WTC11 (cell line): ENCODE measurements at regions not wholly inside any gene's neighbourhood (a gene's known extent, or its start where the extent isn't known, plus 50 kb on each side); places are given as distances from the start of the nearest gene placed in this dataset.

Experiments used
- ATAC-seq: fragments of 200-7000 bp; cut with Tn5 transposase; 2 replicates; pipeline ENCODE4 v1.10.0; 2021; ENCODE audit warnings: mild to moderate bottlenecking, moderate library complexity
- CTCF ChIA-PET: fragments of 300-600 bp; sonication (Branson Sonifier 250); formaldehyde crosslinking; loops from one replicate; lab custom pipeline; 2021; ENCODE audit warnings: antibody characterized with exemption; lab: Charles Lee
- POLR2A ChIA-PET: fragments of 350-600 bp; sonication (Branson Sonifier 250); formaldehyde crosslinking; loops from one replicate; lab custom pipeline; 2021; ENCODE audit warnings: antibody characterized with exemption; lab: Charles Lee
- DNase-seq: peaks from one replicate; pipeline ENCODE4 v3.0.0; 2021; ENCODE audit warnings: low spot score
- H3K27ac Mint-ChIP-seq: 2 replicates; pipeline ENCODE4 v1.8.0; 2021; ENCODE audit warnings: mixed read lengths
- H3K27me3 Mint-ChIP-seq: 2 replicates; pipeline ENCODE4 v1.8.0; 2021; ENCODE audit warnings: low read depth, mild to moderate bottlenecking, moderate library complexity, mixed read lengths
- H3K36me3 Mint-ChIP-seq: 2 replicates; pipeline ENCODE4 v1.8.0; 2021; ENCODE audit warnings: mixed read lengths
- H3K4me1 Mint-ChIP-seq: 2 replicates; pipeline ENCODE4 v1.8.0; 2022; ENCODE audit warnings: mixed read lengths
- H3K4me3 Mint-ChIP-seq: 2 replicates; pipeline ENCODE4 v1.8.0; 2021; ENCODE audit warnings: mild to moderate bottlenecking, moderate library complexity, mixed read lengths
- H3K9me3 Mint-ChIP-seq: 2 replicates; pipeline ENCODE4 v1.8.0; 2021; ENCODE audit warnings: mixed read lengths
- FOXK1 ChIP-seq: sonication (generic); formaldehyde crosslinking; IDR thresholded peaks from 2 replicates; pipeline ENCODE4 v1.8.0; 2022; ENCODE audit warnings: mild to moderate bottlenecking, moderate library complexity, missing genetic modification reagents
- GTF2I ChIP-seq: fragments of 250-450 bp; sonication (Bioruptor Pico); conservative IDR thresholded peaks from 2 replicates; pipeline ENCODE4 v1.4.0; 2021; ENCODE audit warnings: mild to moderate bottlenecking
- MYBL2 ChIP-seq: sonication (generic); formaldehyde crosslinking; IDR thresholded peaks from 2 replicates; pipeline ENCODE4 v1.8.1; 2023; ENCODE audit warnings: mild to moderate bottlenecking, moderate library complexity, missing genetic modification reagents
- NR3C1 ChIP-seq: sonication (generic); formaldehyde crosslinking; conservative IDR thresholded peaks from 2 replicates; pipeline ENCODE4 v1.8.1; 2023; ENCODE audit warnings: low read depth, mild to moderate bottlenecking, missing genetic modification reagents
- RORB ChIP-seq: fragments of 250-450 bp; sonication (Bioruptor Pico); IDR thresholded peaks from 2 replicates; pipeline ENCODE4 v1.9.0; 2021; ENCODE audit warnings: mild to moderate bottlenecking
- SMAD3 ChIP-seq: sonication (generic); formaldehyde crosslinking; IDR thresholded peaks from 2 replicates; pipeline ENCODE4 v1.8.0; 2022; ENCODE audit warnings: missing genetic modification reagents, mild to moderate bottlenecking, borderline replicate concordance
- ZNF396 ChIP-seq: fragments of 250-450 bp; sonication (Bioruptor Pico); IDR thresholded peaks from 2 replicates; pipeline ENCODE4 v1.8.0; 2021; ENCODE audit warnings: mild to moderate bottlenecking, moderate library complexity, borderline replicate concordance
- ZNF416 ChIP-seq: fragments of 250-450 bp; sonication (Bioruptor Pico); IDR thresholded peaks from 2 replicates; pipeline ENCODE4 v1.9.0; 2021; ENCODE audit warnings: mild to moderate bottlenecking, inconsistent platforms
- TF ChIP-seq, protein P1 (sequence below): sonication (generic); formaldehyde crosslinking; IDR thresholded peaks from 2 replicates; pipeline ENCODE4 v1.8.1; 2022; ENCODE audit warnings: mild to moderate bottlenecking, missing genetic modification reagents, moderate library complexity, borderline replicate concordance
- TF ChIP-seq, protein P2 (sequence below): fragments of 250-450 bp; sonication (Bioruptor Pico); IDR thresholded peaks from 2 replicates; pipeline ENCODE4 v1.9.0; 2021; ENCODE audit warnings: mild to moderate bottlenecking
- TF ChIP-seq, protein P3 (sequence below): sonication (generic); formaldehyde crosslinking; IDR thresholded peaks from 2 replicates; pipeline ENCODE4 v1.8.0; 2022; ENCODE audit warnings: mild to moderate bottlenecking, missing genetic modification reagents
- TF ChIP-seq, protein P4 (sequence below): fragments of 250-450 bp; sonication (Bioruptor Pico); conservative IDR thresholded peaks from 2 replicates; pipeline ENCODE4 v1.9.0; 2021; ENCODE audit warnings: mild to moderate bottlenecking
- TF ChIP-seq, protein P5 (sequence below): fragments of 250-450 bp; sonication (Bioruptor Pico); IDR thresholded peaks from 2 replicates; pipeline ENCODE4 v1.9.0; 2021; ENCODE audit warnings: moderate library complexity, mild to moderate bottlenecking, inconsistent platforms, borderline replicate concordance
- TF ChIP-seq, protein P6 (sequence below): sonication (generic); formaldehyde crosslinking; IDR thresholded peaks from 2 replicates; pipeline ENCODE4 v1.8.0; 2023; ENCODE audit warnings: mild to moderate bottlenecking, missing genetic modification reagents
- TF ChIP-seq, protein P7 (sequence below): fragments of 250-450 bp; sonication (Bioruptor Pico); IDR thresholded peaks from 2 replicates; pipeline ENCODE4 v1.9.0; 2021; ENCODE audit warnings: mild to moderate bottlenecking
- TF ChIP-seq, protein P8 (sequence below): sonication (generic); formaldehyde crosslinking; IDR thresholded peaks from 2 replicates; pipeline ENCODE4 v1.8.1; 2022; ENCODE audit warnings: low read depth, mild to moderate bottlenecking, moderate library complexity, missing genetic modification reagents, borderline replicate concordance

DNA sequence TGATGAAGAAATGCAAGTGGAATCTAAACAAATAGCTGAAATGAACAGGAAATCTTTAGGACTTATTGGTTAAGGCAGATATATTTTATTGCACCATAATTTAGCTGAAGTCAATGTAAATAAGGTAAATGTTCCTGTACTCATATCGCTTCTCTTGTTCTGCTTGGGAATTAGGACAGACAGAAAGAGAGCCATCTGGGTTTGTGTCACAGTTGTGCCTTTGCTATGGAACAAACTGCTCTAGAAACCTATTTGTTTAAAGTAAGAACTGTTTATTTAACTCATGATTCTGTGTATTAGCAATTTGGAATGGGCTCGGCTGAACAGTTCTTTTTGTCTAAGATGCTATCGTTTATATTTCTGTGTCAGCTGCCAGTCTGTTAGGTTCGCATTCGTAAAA, 143.8 kb upstream of the KHDRBS2 start:
- Mint-ChIP-seq H3K27me3 (no peaks in the 10 kb centered on the region), H3K4me3 (no peak overlapping the region), H3K9me3 (peaks cover 23% of the 10 kb centered on the region), H3K27ac (no peak overlapping the region)
- ATAC-seq: no peak
- POLR2A ChIA-PET: no interaction called here
- no peak for TF ChIP-seq NR3C1 (CRISPR knock-in tag)
- TF ChIP-seq, all 79 proteins: peak for 0
- Mint-ChIP-seq H3K4me1 (no peaks in the 10 kb centered on the region), H3K36me3 (peaks cover 3% of the 10 kb centered on the region; the same call in 1 of the 2 replicates)
- CTCF ChIA-PET: no interaction called here
- no peak for DNase-seq

DNA sequence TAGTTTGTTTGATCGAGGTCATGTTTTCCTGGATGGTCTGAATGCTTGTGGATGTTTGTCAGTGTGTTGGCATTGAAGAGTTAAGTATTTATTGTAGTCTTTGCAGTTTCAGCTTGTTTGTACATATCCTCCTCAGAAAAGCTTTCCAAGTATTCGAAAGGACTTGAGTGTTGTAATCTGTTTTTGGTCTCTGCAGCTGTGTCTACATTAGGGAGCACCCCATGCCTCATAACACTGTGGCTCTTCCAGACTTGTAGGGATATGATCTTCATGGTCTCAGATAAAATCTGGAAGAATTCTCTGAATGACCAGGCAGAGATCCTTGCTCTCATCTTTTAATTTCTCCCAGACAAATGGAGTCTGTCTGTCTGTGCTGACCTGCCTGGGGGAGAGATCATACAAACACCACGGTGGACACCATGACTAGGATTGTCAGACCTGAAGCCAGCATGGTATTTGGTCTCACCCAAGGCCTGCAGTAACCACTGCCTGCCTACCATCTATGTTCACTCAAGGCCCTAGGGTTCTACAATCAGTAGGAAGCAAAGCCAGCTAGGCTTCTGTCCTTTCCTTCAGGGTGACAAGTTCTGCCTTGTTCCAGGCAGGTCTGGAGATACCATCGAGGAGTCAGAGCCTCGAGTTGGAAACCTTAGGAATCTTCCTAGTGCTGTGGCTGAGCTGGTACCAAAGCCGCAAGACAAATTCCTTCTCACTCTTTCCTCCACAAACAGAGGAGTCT, 114.7 kb upstream of the KHDRBS2 start:
- peaks cover 13% of the 10 kb centered on the region; the same call in 1 of the 2 replicates for H3K36me3 Mint-ChIP-seq
- H3K9me3 Mint-ChIP-seq: peaks cover 33% of the 10 kb centered on the region
- TF ChIP-seq, protein P1, sequence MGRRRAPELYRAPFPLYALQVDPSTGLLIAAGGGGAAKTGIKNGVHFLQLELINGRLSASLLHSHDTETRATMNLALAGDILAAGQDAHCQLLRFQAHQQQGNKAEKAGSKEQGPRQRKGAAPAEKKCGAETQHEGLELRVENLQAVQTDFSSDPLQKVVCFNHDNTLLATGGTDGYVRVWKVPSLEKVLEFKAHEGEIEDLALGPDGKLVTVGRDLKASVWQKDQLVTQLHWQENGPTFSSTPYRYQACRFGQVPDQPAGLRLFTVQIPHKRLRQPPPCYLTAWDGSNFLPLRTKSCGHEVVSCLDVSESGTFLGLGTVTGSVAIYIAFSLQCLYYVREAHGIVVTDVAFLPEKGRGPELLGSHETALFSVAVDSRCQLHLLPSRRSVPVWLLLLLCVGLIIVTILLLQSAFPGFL (CRISPR knock-in tag): no peak
- TF ChIP-seq, protein P2, sequence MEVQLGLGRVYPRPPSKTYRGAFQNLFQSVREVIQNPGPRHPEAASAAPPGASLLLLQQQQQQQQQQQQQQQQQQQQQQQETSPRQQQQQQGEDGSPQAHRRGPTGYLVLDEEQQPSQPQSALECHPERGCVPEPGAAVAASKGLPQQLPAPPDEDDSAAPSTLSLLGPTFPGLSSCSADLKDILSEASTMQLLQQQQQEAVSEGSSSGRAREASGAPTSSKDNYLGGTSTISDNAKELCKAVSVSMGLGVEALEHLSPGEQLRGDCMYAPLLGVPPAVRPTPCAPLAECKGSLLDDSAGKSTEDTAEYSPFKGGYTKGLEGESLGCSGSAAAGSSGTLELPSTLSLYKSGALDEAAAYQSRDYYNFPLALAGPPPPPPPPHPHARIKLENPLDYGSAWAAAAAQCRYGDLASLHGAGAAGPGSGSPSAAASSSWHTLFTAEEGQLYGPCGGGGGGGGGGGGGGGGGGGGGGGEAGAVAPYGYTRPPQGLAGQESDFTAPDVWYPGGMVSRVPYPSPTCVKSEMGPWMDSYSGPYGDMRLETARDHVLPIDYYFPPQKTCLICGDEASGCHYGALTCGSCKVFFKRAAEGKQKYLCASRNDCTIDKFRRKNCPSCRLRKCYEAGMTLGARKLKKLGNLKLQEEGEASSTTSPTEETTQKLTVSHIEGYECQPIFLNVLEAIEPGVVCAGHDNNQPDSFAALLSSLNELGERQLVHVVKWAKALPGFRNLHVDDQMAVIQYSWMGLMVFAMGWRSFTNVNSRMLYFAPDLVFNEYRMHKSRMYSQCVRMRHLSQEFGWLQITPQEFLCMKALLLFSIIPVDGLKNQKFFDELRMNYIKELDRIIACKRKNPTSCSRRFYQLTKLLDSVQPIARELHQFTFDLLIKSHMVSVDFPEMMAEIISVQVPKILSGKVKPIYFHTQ (CRISPR knock-in tag): no peak
- TF ChIP-seq ZNF416 (CRISPR knock-in tag) (no peak), ZNF396 (no peak), GTF2I (no peak), SMAD3 (CRISPR knock-in tag) (no peak), RORB (CRISPR knock-in tag) (no peak), MYBL2 (CRISPR knock-in tag) (no peak), FOXK1 (CRISPR knock-in tag) (no peak)
- TF ChIP-seq, protein P3, sequence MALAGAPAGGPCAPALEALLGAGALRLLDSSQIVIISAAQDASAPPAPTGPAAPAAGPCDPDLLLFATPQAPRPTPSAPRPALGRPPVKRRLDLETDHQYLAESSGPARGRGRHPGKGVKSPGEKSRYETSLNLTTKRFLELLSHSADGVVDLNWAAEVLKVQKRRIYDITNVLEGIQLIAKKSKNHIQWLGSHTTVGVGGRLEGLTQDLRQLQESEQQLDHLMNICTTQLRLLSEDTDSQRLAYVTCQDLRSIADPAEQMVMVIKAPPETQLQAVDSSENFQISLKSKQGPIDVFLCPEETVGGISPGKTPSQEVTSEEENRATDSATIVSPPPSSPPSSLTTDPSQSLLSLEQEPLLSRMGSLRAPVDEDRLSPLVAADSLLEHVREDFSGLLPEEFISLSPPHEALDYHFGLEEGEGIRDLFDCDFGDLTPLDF: no peak
- TF ChIP-seq, protein P4, sequence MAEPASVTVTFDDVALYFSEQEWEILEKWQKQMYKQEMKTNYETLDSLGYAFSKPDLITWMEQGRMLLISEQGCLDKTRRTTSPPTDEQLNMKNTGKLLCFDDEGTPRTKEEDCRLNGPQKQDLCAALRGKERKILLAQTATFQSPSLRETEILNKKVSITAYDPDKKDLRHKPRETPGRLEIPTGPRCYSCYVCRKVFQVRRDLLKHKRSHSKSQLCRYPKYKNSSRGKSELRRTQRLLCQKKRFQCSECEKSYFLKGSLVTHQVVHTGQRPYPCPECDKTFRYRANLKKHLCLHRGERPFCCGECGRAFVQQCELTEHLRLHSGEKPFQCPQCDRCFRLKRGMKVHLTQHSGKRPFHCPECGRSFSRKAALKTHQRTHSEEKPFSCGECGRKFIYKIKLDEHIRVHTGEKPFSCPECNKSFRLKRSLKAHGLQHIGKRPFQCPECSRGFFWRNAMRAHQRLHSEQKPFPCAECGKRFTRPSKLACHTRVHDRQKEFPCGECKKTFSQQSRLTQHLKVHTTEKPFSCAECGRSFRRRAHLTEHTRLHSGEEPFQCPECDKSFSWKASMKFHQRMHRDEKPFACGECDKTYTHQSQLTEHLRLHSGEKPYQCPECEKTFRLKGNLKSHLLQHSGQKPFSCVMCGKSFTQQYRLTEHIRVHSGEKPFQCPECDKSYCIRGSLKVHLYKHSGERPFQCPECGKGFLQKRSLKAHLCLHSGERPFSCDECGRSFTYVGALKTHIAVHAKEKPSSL (CRISPR knock-in tag): no peak
- TF ChIP-seq, protein P5, sequence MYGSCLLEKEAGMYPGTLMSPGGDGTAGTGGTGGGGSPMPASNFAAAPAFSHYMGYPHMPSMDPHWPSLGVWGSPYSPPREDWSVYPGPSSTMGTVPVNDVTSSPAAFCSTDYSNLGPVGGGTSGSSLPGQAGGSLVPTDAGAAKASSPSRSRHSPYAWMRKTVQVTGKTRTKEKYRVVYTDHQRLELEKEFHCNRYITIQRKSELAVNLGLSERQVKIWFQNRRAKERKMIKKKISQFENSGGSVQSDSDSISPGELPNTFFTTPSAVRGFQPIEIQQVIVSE (CRISPR knock-in tag): no peak
- TF ChIP-seq, protein P6, sequence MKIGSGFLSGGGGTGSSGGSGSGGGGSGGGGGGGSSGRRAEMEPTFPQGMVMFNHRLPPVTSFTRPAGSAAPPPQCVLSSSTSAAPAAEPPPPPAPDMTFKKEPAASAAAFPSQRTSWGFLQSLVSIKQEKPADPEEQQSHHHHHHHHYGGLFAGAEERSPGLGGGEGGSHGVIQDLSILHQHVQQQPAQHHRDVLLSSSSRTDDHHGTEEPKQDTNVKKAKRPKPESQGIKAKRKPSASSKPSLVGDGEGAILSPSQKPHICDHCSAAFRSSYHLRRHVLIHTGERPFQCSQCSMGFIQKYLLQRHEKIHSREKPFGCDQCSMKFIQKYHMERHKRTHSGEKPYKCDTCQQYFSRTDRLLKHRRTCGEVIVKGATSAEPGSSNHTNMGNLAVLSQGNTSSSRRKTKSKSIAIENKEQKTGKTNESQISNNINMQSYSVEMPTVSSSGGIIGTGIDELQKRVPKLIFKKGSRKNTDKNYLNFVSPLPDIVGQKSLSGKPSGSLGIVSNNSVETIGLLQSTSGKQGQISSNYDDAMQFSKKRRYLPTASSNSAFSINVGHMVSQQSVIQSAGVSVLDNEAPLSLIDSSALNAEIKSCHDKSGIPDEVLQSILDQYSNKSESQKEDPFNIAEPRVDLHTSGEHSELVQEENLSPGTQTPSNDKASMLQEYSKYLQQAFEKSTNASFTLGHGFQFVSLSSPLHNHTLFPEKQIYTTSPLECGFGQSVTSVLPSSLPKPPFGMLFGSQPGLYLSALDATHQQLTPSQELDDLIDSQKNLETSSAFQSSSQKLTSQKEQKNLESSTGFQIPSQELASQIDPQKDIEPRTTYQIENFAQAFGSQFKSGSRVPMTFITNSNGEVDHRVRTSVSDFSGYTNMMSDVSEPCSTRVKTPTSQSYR: no peak
- TF ChIP-seq, protein P7, sequence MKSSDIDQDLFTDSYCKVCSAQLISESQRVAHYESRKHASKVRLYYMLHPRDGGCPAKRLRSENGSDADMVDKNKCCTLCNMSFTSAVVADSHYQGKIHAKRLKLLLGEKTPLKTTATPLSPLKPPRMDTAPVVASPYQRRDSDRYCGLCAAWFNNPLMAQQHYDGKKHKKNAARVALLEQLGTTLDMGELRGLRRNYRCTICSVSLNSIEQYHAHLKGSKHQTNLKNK: no peak
- TF ChIP-seq, protein P8, sequence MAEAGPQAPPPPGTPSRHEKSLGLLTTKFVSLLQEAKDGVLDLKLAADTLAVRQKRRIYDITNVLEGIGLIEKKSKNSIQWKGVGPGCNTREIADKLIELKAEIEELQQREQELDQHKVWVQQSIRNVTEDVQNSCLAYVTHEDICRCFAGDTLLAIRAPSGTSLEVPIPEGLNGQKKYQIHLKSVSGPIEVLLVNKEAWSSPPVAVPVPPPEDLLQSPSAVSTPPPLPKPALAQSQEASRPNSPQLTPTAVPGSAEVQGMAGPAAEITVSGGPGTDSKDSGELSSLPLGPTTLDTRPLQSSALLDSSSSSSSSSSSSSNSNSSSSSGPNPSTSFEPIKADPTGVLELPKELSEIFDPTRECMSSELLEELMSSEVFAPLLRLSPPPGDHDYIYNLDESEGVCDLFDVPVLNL: no peak
- TF ChIP-seq, all 79 proteins: peak for 0
- Mint-ChIP-seq H3K27ac (no peak overlapping the region), H3K4me1 (no peaks in the 10 kb centered on the region), H3K27me3 (no peaks in the 10 kb centered on the region), H3K4me3 (no peak overlapping the region)
- ATAC-seq: no peak
- CTCF ChIA-PET: no interaction called here
- DNase-seq: no peak
- POLR2A ChIA-PET: no interaction called here
